H1 (cell line): ENCODE measurements at regions not wholly inside any gene's neighbourhood (a gene's known extent, or its start where the extent isn't known, plus 50 kb on each side); places are given as distances from the start of the nearest gene placed in this dataset.

Experiments
- CTCF ChIA-PET: fragments of 300-600 bp; sonication (Branson Sonifier 250); formaldehyde crosslinking; loops from one replicate; lab custom pipeline; 2021; ENCODE audit not compliant: partially characterized antibody; lab: Charles Lee
- POLR2A ChIA-PET: fragments of 300-600 bp; sonication (Branson Sonifier 250); formaldehyde crosslinking; loops from one replicate; lab custom pipeline; 2021; ENCODE audit warnings: inconsistent platforms; ENCODE audit not compliant: partially characterized antibody; lab: Charles Lee
- DNase-seq, 2 experiments: peaks; one replicate each; pipeline versions ENCODE4 v3.0.0 to v3.0.0-alpha.2; 2010 to 2022; ENCODE audit warnings: low spot score in 2 of 2, low read depth in 1 of 2, mixed read lengths in 1 of 2
- FAIRE-seq: peaks from 2 replicates; lab custom pipeline; 2011; peaks lifted over from hg19 to GRCh38; lab: Jason Lieb, UNC
- H2AFZ ChIP-seq: 2 replicates; pipeline ENCODE4 v1.8.1; 2012; ENCODE audit warnings: low read length, inconsistent platforms
- H2AK5ac ChIP-seq: 2 replicates; pipeline ENCODE4 v1.6.1; 2013; ENCODE audit warnings: low read depth, low read length
- H2BK120ac ChIP-seq: replicated peaks from 2 replicates; pipeline ENCODE3; 2013; ENCODE audit warnings: low read depth, low read length, inconsistent platforms
- H2BK12ac ChIP-seq: 2 replicates; pipeline ENCODE4 v1.6.1; 2013; ENCODE audit warnings: low read depth, low read length
- H2BK15ac ChIP-seq: 2 replicates; pipeline ENCODE4 v1.6.1; 2013; ENCODE audit warnings: low read length
- H2BK20ac ChIP-seq: 2 replicates; pipeline ENCODE4 v1.6.1; 2013; ENCODE audit warnings: low read length
- H2BK5ac ChIP-seq: 2 replicates; pipeline ENCODE4 v1.6.1; 2013; ENCODE audit warnings: low read depth, low read length
- H3K14ac ChIP-seq: 2 replicates; pipeline ENCODE4 v1.6.1; 2013; ENCODE audit warnings: inconsistent platforms; ENCODE audit not compliant: insufficient read length
- H3K18ac ChIP-seq: 2 replicates; pipeline ENCODE4 v1.6.1; 2013; ENCODE audit warnings: low read length; ENCODE audit errors: extremely low read depth
- H3K23ac ChIP-seq: 2 replicates; pipeline ENCODE4 v1.6.1; 2013; ENCODE audit warnings: inconsistent platforms; ENCODE audit not compliant: insufficient read length
- H3K23me2 ChIP-seq: 2 replicates; pipeline ENCODE4 v1.6.1; 2013; ENCODE audit warnings: low read depth, low read length
- H3K27ac ChIP-seq: 2 replicates; pipeline ENCODE4 v1.6.1; 2011; ENCODE audit warnings: low read depth, low read length, inconsistent platforms
- H3K27me3 ChIP-seq, 4 experiments: replicated peaks in 1 of 4; 1 replicate in 1 of 4; 2 replicates in 3 of 4; pipeline versions ENCODE4 v1.6.1 to v1.8.1; 2011 to 2013; ENCODE audit warnings: low read length in 3 of 4, mild to moderate bottlenecking in 3 of 4, inconsistent platforms in 2 of 4, mixed read lengths in 2 of 4, moderate library complexity in 1 of 4; ENCODE audit not compliant: control insufficient read depth in 3 of 4, insufficient read depth in 3 of 4; ENCODE audit errors: extremely low read depth in 1 of 4
- H3K36me3 ChIP-seq, 4 experiments: 2 replicates each; pipeline versions ENCODE4 v1.6.1 to v1.8.1; 2011 to 2013; ENCODE audit warnings: mild to moderate bottlenecking in 4 of 4, low read length in 3 of 4, moderate library complexity in 2 of 4, control low read depth in 1 of 4, inconsistent platforms in 1 of 4; ENCODE audit not compliant: insufficient read depth in 4 of 4, control insufficient read depth in 2 of 4
- H3K4ac ChIP-seq: replicated peaks from 2 replicates; pipeline ENCODE3; 2013; ENCODE audit warnings: low read length, low read depth, mixed read lengths, inconsistent platforms; ENCODE audit not compliant: insufficient read length
- H3K4me1 ChIP-seq, 4 experiments: replicated peaks in 1 of 4; 1 replicate in 1 of 4; 2 replicates in 3 of 4; pipeline versions ENCODE4 v1.6.1 to v1.8.1; 2011 to 2013; ENCODE audit warnings: low read length in 3 of 4, inconsistent platforms in 2 of 4, mixed read lengths in 1 of 4; ENCODE audit not compliant: insufficient read depth in 4 of 4, control insufficient read depth in 3 of 4
- H3K4me2 ChIP-seq, 2 experiments: 2 replicates each; pipeline versions ENCODE4 v1.6.1 to v1.8.1; 2011 to 2013; ENCODE audit warnings: low read depth in 2 of 2, low read length in 2 of 2, control low read depth in 1 of 2, inconsistent platforms in 1 of 2, mild to moderate bottlenecking in 1 of 2; ENCODE audit not compliant: insufficient read depth in 1 of 2
- H3K4me3 ChIP-seq, 4 experiments: fragments of 200-600, 300-600 bp in 1 of 4; sonication (generic), shearing (Covaris generic), sonication (Bioruptor Twin) in 1 of 4; 2 replicates each; pipeline versions ENCODE4 v1.5.1 to v1.8.1; 2011 to 2016; ENCODE audit warnings: low read length in 4 of 4, low read depth in 3 of 4, control low read depth in 2 of 4, inconsistent platforms in 2 of 4, mild to moderate bottlenecking in 2 of 4, mixed read lengths in 1 of 4, moderate library complexity in 1 of 4; ENCODE audit not compliant: insufficient read depth in 2 of 4; ENCODE audit errors: extremely low read depth in 1 of 4
- H3K56ac ChIP-seq: replicated peaks from 2 replicates; pipeline ENCODE3; 2013; ENCODE audit warnings: low read depth, mild to moderate bottlenecking, mixed read lengths, low read length, inconsistent platforms; ENCODE audit not compliant: insufficient read length
- H3K79me1 ChIP-seq: 2 replicates; pipeline ENCODE4 v1.6.1; 2013; ENCODE audit warnings: low read depth, low read length, control low read depth
- H3K79me2 ChIP-seq, 2 experiments: 2 replicates each; pipeline versions ENCODE4 v1.6.1 to v1.8.1; 2012 to 2013; ENCODE audit warnings: low read length in 2 of 2, mild to moderate bottlenecking in 2 of 2, inconsistent platforms in 1 of 2; ENCODE audit not compliant: insufficient read depth in 2 of 2, control insufficient read depth in 1 of 2
- H3K9ac ChIP-seq, 4 experiments: replicated peaks in 1 of 4; 1 replicate in 1 of 4; 2 replicates in 3 of 4; pipeline versions ENCODE4 v1.6.1 to v1.8.1; 2011 to 2013; ENCODE audit warnings: low read depth in 3 of 4, low read length in 3 of 4, control low read depth in 2 of 4, mild to moderate bottlenecking in 2 of 4, moderate library complexity in 2 of 4, inconsistent platforms in 1 of 4; ENCODE audit errors: extremely low read depth in 1 of 4
- H3K9me3 ChIP-seq, 2 experiments: 2 replicates each; pipeline versions ENCODE4 v1.6.1 to v1.8.1; 2012 to 2013; ENCODE audit warnings: mild to moderate bottlenecking in 2 of 2, moderate library complexity in 2 of 2, control low read depth in 1 of 2, inconsistent platforms in 1 of 2, low read depth in 1 of 2, low read length in 1 of 2, mixed read lengths in 1 of 2; ENCODE audit not compliant: insufficient read depth in 2 of 2
- H4K20me1 ChIP-seq, 2 experiments: replicated peaks in 1 of 2; 2 replicates each; pipeline versions ENCODE3 to v1.8.1; 2011 to 2013; ENCODE audit warnings: inconsistent platforms in 2 of 2, low read length in 2 of 2, mild to moderate bottlenecking in 1 of 2; ENCODE audit not compliant: insufficient read depth in 2 of 2, control insufficient read depth in 1 of 2
- H4K5ac ChIP-seq: 2 replicates; pipeline ENCODE4 v1.6.1; 2013; ENCODE audit warnings: low read length, low read depth, mixed read lengths, inconsistent platforms; ENCODE audit not compliant: insufficient read length
- H4K8ac ChIP-seq: 2 replicates; pipeline ENCODE4 v1.8.0; 2013; ENCODE audit warnings: mild to moderate bottlenecking, moderate library complexity, low read length, inconsistent platforms; ENCODE audit not compliant: insufficient read depth; ENCODE audit errors: extremely low read depth
- H4K91ac ChIP-seq: replicated peaks from 2 replicates; pipeline ENCODE3; 2013; ENCODE audit warnings: low read length, mixed read lengths, inconsistent platforms; ENCODE audit not compliant: insufficient read length
- CBX5 ChIP-seq: fragments of 300-800, 300-1000 bp; sonication (generic); IDR thresholded peaks from 2 replicates; pipeline ENCODE4 v1.7.1; 2016; ENCODE audit warnings: antibody characterized with exemption, low read length, low read depth
- CBX8 ChIP-seq: fragments of 300-800, 300-1000 bp; sonication (generic); IDR thresholded peaks from 2 replicates; pipeline ENCODE4 v1.7.1; 2016; ENCODE audit warnings: low read depth, low read length, borderline replicate concordance
- FOSL1 ChIP-seq: IDR thresholded peaks from 2 replicates; pipeline ENCODE4 v1.6.1; 2011; ENCODE audit warnings: mild to moderate bottlenecking, low read depth, low read length, moderate library complexity; ENCODE audit not compliant: insufficient read depth
- NANOG ChIP-seq: IDR thresholded peaks from 2 replicates; pipeline ENCODE4 v1.6.1; 2011; ENCODE audit warnings: low read length, low read depth, mild to moderate bottlenecking, inconsistent platforms; ENCODE audit not compliant: insufficient read depth, poor library complexity, severe bottlenecking
- PHF8 ChIP-seq: fragments of 200-600 bp; sonication (generic); conservative IDR thresholded peaks from 2 replicates; pipeline ENCODE4 v1.7.1; 2012; ENCODE audit warnings: low read depth, mild to moderate bottlenecking, inconsistent platforms, low read length, moderate library complexity
- SUZ12 ChIP-seq: fragments of 200-600 bp; sonication (generic); IDR thresholded peaks from 2 replicates; pipeline ENCODE4 v1.6.1; 2012; ENCODE audit warnings: mild to moderate bottlenecking, inconsistent platforms, low read length, moderate library complexity, mixed read lengths
- YY1 ChIP-seq: IDR thresholded peaks from 2 replicates; pipeline ENCODE4 v1.6.1; 2011; ENCODE audit warnings: low read depth, mild to moderate bottlenecking, low read length
- TF ChIP-seq, protein P1 (sequence below): IDR thresholded peaks from 2 replicates; pipeline ENCODE4 v1.6.1; 2011; ENCODE audit warnings: low read length, improper control_type of control experiment

DNA sequence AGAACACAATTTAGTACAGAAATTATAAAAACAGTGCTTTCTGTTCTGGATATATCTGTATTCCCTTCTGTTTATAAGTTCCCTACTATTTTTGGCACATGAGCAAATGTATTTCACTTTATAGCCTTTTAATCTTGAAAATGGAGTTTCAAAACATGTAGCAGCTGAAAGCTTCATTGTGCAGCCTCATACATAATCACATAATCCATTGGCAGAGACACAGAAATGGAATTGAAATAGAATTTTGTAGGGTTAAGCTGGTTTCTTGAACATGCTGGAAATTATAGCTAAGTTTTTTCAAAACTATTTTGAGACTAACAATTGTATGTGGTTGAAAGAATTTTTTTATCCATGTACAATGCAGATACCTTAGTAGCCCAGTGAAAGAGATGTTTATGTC is 614.3 kb upstream of the MDGA2 start:
- no peaks in the 10 kb centered on the region for H4K20me1 ChIP-seq
- H3K9me3 ChIP-seq, result peaks cover 13 to 16% of the 10 kb centered on the region in 2 experiments
- H3K9ac ChIP-seq, result no peak overlapping the region
- H3K79me2 ChIP-seq, result no peaks in the 10 kb centered on the region
- H2BK5ac ChIP-seq, result no peak overlapping the region
- H2BK20ac ChIP-seq, result no peak overlapping the region
- H3K23me2 ChIP-seq, result no peaks in the 10 kb centered on the region
- no peak overlapping the region for H2BK12ac ChIP-seq
- CTCF ChIA-PET, result no interaction called here
- FAIRE-seq (no peak), DNase-seq (no peak)
- no peak overlapping the region for H3K56ac ChIP-seq
- no peak overlapping the region for H4K8ac ChIP-seq
- POLR2A ChIA-PET, result no interaction called here
- no peak overlapping the region for H3K4me3 ChIP-seq
- no peak overlapping the region for H3K27ac ChIP-seq
- H2AK5ac ChIP-seq, result no peak overlapping the region
- H3K14ac ChIP-seq, result no peak overlapping the region
- no peaks in the 10 kb centered on the region; a peak in 1 of 8 replicates for H3K36me3 ChIP-seq
- no peak overlapping the region for H2BK120ac ChIP-seq
- H2BK15ac ChIP-seq, result no peak overlapping the region
- TF ChIP-seq YY1 (no peak), CBX8 (no peak), FOSL1 (no peak), PHF8 (no peak), SUZ12 (no peak), NANOG (no peak), CBX5 (no peak)
- TF ChIP-seq, protein P1, sequence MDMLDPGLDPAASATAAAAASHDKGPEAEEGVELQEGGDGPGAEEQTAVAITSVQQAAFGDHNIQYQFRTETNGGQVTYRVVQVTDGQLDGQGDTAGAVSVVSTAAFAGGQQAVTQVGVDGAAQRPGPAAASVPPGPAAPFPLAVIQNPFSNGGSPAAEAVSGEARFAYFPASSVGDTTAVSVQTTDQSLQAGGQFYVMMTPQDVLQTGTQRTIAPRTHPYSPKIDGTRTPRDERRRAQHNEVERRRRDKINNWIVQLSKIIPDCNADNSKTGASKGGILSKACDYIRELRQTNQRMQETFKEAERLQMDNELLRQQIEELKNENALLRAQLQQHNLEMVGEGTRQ, result no peak
- TF ChIP-seq, all 59 proteins: peak for 0
- Histone ChIP-seq H3K23ac (no peak overlapping the region), H3K4me1 (no peaks in the 10 kb centered on the region), H4K91ac (no peak overlapping the region), H3K4me2 (no peak overlapping the region), H3K79me1 (no peaks in the 10 kb centered on the region), H2AFZ (no peak overlapping the region), H4K5ac (no peak overlapping the region), H3K27me3 (peaks cover 0 to 2% (median 0%) of the 10 kb centered on the region in 4 experiments; a peak in 1 of 7 replicates), H3K4ac (no peak overlapping the region), H3K18ac (no peak overlapping the region)
